SU-DHL-6 (cell line): ENCODE measurements at regions not wholly inside any gene's neighbourhood (a gene's known extent, or its start where the extent isn't known, plus 50 kb on each side); places are given as distances from the start of the nearest gene placed in this dataset.

Source experiments
- H2AFZ ChIP-seq: fragments of 200-600 bp; sonication (generic); 2 replicates; pipeline ENCODE4 v1.6.1; 2014; ENCODE audit warnings: low read depth, mild to moderate bottlenecking, moderate library complexity, mixed read lengths, antibody characterized with exemption, low read length; ENCODE audit not compliant: severe bottlenecking
- H3F3A ChIP-seq: fragments of 200-600 bp; shearing (Covaris generic); 2 replicates; pipeline ENCODE4 v1.6.0; 2016; ENCODE audit warnings: antibody characterized with exemption, mild to moderate bottlenecking; ENCODE audit not compliant: insufficient read depth
- H3K27ac ChIP-seq: fragments of 200-600 bp; sonication (generic); 2 replicates; pipeline ENCODE4 v1.5.1; 2016; ENCODE audit warnings: low read depth, mild to moderate bottlenecking, low read length, moderate library complexity, mixed read lengths
- H3K27me3 ChIP-seq: fragments of 200-600 bp; sonication (generic), shearing (Covaris generic); 2 replicates; pipeline ENCODE4 v1.6.0; 2014; ENCODE audit warnings: mild to moderate bottlenecking, low read length
- H3K36me3 ChIP-seq: fragments of 200-600 bp; sonication (generic); 2 replicates; pipeline ENCODE4 v1.6.1; 2014; ENCODE audit warnings: mild to moderate bottlenecking, low read length, mixed read lengths
- H3K4me2 ChIP-seq: fragments of 300-600, 200-600 bp; shearing (Covaris generic), sonication (generic); 2 replicates; pipeline ENCODE4 v1.6.0; 2014; ENCODE audit warnings: low read length, low read depth, mild to moderate bottlenecking; ENCODE audit not compliant: poor library complexity, severe bottlenecking
- H3K4me3 ChIP-seq: fragments of 200-600 bp; sonication (generic); 2 replicates; pipeline ENCODE4 v1.5.1; 2014; ENCODE audit warnings: antibody characterized with exemption, low read length, mild to moderate bottlenecking, mixed read lengths; ENCODE audit not compliant: insufficient read depth, poor library complexity, severe bottlenecking
- H3K79me2 ChIP-seq: fragments of 200-600 bp; sonication (generic); 2 replicates; pipeline ENCODE4 v1.6.1; 2014; ENCODE audit warnings: mild to moderate bottlenecking, low read length, moderate library complexity; ENCODE audit not compliant: insufficient read depth
- H3K9ac ChIP-seq: fragments of 200-600 bp; sonication (generic); 2 replicates; pipeline ENCODE4 v1.7.0; 2014; ENCODE audit warnings: mild to moderate bottlenecking, low read length
- H3K9me2 ChIP-seq: fragments of 200-600 bp; sonication (generic); replicated peaks from 2 replicates; pipeline ENCODE4 v1.6.1; 2014; ENCODE audit warnings: low read length; ENCODE audit not compliant: insufficient read depth
- H3K9me3 ChIP-seq: fragments of 200-600 bp; sonication (generic); 2 replicates; pipeline ENCODE4 v1.6.1; 2014; ENCODE audit warnings: low read length, mixed read lengths; ENCODE audit not compliant: insufficient read depth
- H4K20me1 ChIP-seq: fragments of 200-600 bp; sonication (generic); 2 replicates; pipeline ENCODE4 v1.6.1; 2014; ENCODE audit warnings: low read depth, mild to moderate bottlenecking, antibody characterized with exemption, low read length, moderate library complexity, mixed read lengths
- CTCF ChIP-seq: fragments of 200-600 bp; sonication (generic); IDR thresholded peaks from one replicate; pipeline ENCODE4 v1.5.1; 2017; ENCODE audit warnings: antibody characterized with exemption, mild to moderate bottlenecking, low read length, moderate library complexity; ENCODE audit not compliant: insufficient read depth, poor library complexity, severe bottlenecking
- EZH2phosphoT487 ChIP-seq: fragments of 200-600 bp; sonication (generic), shearing (Covaris generic); conservative IDR thresholded peaks from 2 replicates; pipeline ENCODE4 v1.6.1; 2018; ENCODE audit warnings: mild to moderate bottlenecking, antibody characterized with exemption, low read length, moderate library complexity, mixed read lengths

- Histone ChIP-seq H2AFZ (no peak overlapping the region), H3K4me2 (no peak overlapping the region), H3K36me3 (no peaks in the 10 kb centered on the region), H3K4me3 (no peak overlapping the region), H4K20me1 (no peaks in the 10 kb centered on the region), H3K9me2 (no peaks in the 10 kb centered on the region), H3K27me3 (no peaks in the 10 kb centered on the region), H3K9me3 (no peaks in the 10 kb centered on the region), H3K27ac (no peak overlapping the region), H3K9ac (no peak overlapping the region), H3F3A (no peaks in the 10 kb centered on the region), H3K79me2 (no peaks in the 10 kb centered on the region)
- TF ChIP-seq CTCF (no peak), EZH2phosphoT487 (no peak)
Observed at GRCh38 chr4:174170091-174170490, 113.4 kb downstream of the FBXO8 start.

GRCh38 chr4:174157106-174157607, 126.3 kb downstream of the FBXO8 start:
- H3K79me2 ChIP-seq: no peaks in the 10 kb centered on the region
- H3K4me2 ChIP-seq: no peak overlapping the region

GRCh38 chr4:174156239-174156826, 127.1 kb downstream of the FBXO8 start:
- no peak overlapping the region for H2AFZ ChIP-seq
- no peaks in the 10 kb centered on the region for H3K27me3 ChIP-seq
- no peaks in the 10 kb centered on the region for H4K20me1 ChIP-seq
- no peak overlapping the region for H3K9ac ChIP-seq
- no peaks in the 10 kb centered on the region for H3F3A ChIP-seq
- H3K9me2 ChIP-seq: no peaks in the 10 kb centered on the region
- H3K27ac ChIP-seq: no peak overlapping the region
- H3K36me3 ChIP-seq: no peaks in the 10 kb centered on the region
- peak; percentile 41 for TF ChIP-seq CTCF
- TF ChIP-seq EZH2phosphoT487: no peak
- H3K4me3 ChIP-seq: no peak overlapping the region
- no peaks in the 10 kb centered on the region for H3K9me3 ChIP-seq
- H3K79me2 ChIP-seq: no peaks in the 10 kb centered on the region
- no peak overlapping the region for H3K4me2 ChIP-seq

More at GRCh38 chr4:174157106-174157607, 126.3 kb downstream of the FBXO8 start:
- H3K9ac ChIP-seq: no peak overlapping the region
- no peaks in the 10 kb centered on the region for H3K27me3 ChIP-seq
- no peaks in the 10 kb centered on the region for H4K20me1 ChIP-seq
- H3K9me2 ChIP-seq: no peaks in the 10 kb centered on the region
- no peak overlapping the region for H3K27ac ChIP-seq
- H3K36me3 ChIP-seq: no peaks in the 10 kb centered on the region
- no peaks in the 10 kb centered on the region for H3F3A ChIP-seq
- H3K9me3 ChIP-seq: no peaks in the 10 kb centered on the region
- H3K4me3 ChIP-seq: no peak overlapping the region
- no peak overlapping the region for H2AFZ ChIP-seq
- no peak for TF ChIP-seq EZH2phosphoT487
- TF ChIP-seq CTCF: no peak
